ENCODE measurements at regions not wholly inside any gene's neighbourhood (a gene's known extent, or its start where the extent isn't known, plus 50 kb on each side); places are given as distances from the start of the nearest gene placed in this dataset.
"Not testable (repeated sequence)": the region's sequence is repeated elsewhere in the genome, so short reads cannot be mapped to it uniquely, and the experiment has no call there.

GRCh38 chr6:51485869-51486268 lies 601.5 kb downstream of the PKHD1 start:
- TF ChIP-seq CTCF (IDR thresholded peaks at IDR 0.05; ENCODE audit: insufficient read depth, low read length, poor library complexity, severe bottlenecking); EZH2phosphoT487 (conservative IDR thresholded peaks at IDR 0.05; ENCODE audit: low read length): not testable (repeated sequence)
